ENCODE measurements at regions not wholly inside any gene's neighbourhood (a gene's known extent, or its start where the extent isn't known, plus 50 kb on each side); places are given as distances from the start of the nearest gene placed in this dataset.

GRCh38 chr2:64226611-64227010 lies 82.4 kb upstream of the PELI1 start:
- H3K4me2 ChIP-seq (ENCODE audit: low read length) = no peak overlapping the region

GRCh38 chr2:64227603-64228125 lies 83.4 kb upstream of the PELI1 start:
- Histone ChIP-seq H3K79me2 (replicated peaks; ENCODE audit: insufficient read depth, low read length) (no peaks in the 10 kb centered on the region), H3K36me3 (ENCODE audit: insufficient read depth, low read length) (no peaks in the 10 kb centered on the region), H3K4me3 (ENCODE audit: low read length) (peak overlapping the region; percentile 68), H3K9me2 (ENCODE audit: insufficient read depth, low read length) (no peaks in the 10 kb centered on the region), H3K27me3 (ENCODE audit: insufficient read depth, low read depth, low read length) (no peaks in the 10 kb centered on the region), H3K9ac (ENCODE audit: low read length) (peak overlapping the region; percentile 60), H3K27ac (ENCODE audit: low read length) (peak overlapping the region; percentile 47), H3F3A (ENCODE audit: insufficient read depth, low read length, poor library complexity, severe bottlenecking) (peaks cover 7% of the 10 kb centered on the region), H3K9me3 (ENCODE audit: low read length) (no peaks in the 10 kb centered on the region), H2AFZ (ENCODE audit: low read depth, low read length) (peak overlapping the region; percentile 72), H4K20me1 (ENCODE audit: insufficient read depth) (no peaks in the 10 kb centered on the region), H3K4me2 (ENCODE audit: low read length) (peak overlapping the region; percentile 86)
- no peak for TF ChIP-seq CTCF (IDR thresholded peaks at IDR 0.05; ENCODE audit: poor library complexity, severe bottlenecking)
- no peak for TF ChIP-seq REST (IDR thresholded peaks at IDR 0.05; ENCODE audit: borderline replicate concordance)
- TF ChIP-seq TAF1 (IDR thresholded peaks at IDR 0.05; ENCODE audit: low read depth) = no peak
- no peak for TF ChIP-seq POLR2AphosphoS5 (IDR thresholded peaks at IDR 0.05)
- no peak for TF ChIP-seq EP300 (conservative IDR thresholded peaks at IDR 0.05; ENCODE audit: poor library complexity, severe bottlenecking)
- no peak for TF ChIP-seq EZH2 (IDR thresholded peaks at IDR 0.05; ENCODE audit: borderline replicate concordance, insufficient read depth, low read length, poor library complexity, severe bottlenecking)
- TF ChIP-seq SMC3 (conservative IDR thresholded peaks at IDR 0.05; ENCODE audit: poor library complexity) = no peak

More at GRCh38 chr2:64226611-64227010, 82.4 kb upstream of the PELI1 start:
- no peaks in the 10 kb centered on the region for H3K9me2 ChIP-seq (ENCODE audit: insufficient read depth, low read length)
- H3K4me3 ChIP-seq (ENCODE audit: low read length) = no peak overlapping the region
- H3K36me3 ChIP-seq (ENCODE audit: insufficient read depth, low read length) = no peaks in the 10 kb centered on the region
- no peak overlapping the region for H3K27ac ChIP-seq (ENCODE audit: low read length)
- no peaks in the 10 kb centered on the region for H3K9me3 ChIP-seq (ENCODE audit: low read length)
- no peaks in the 10 kb centered on the region for H3K27me3 ChIP-seq (ENCODE audit: insufficient read depth, low read depth, low read length)
- no peak overlapping the region for H2AFZ ChIP-seq (ENCODE audit: low read depth, low read length)
- peaks cover 7% of the 10 kb centered on the region for H3F3A ChIP-seq (ENCODE audit: insufficient read depth, low read length, poor library complexity, severe bottlenecking)
- TF ChIP-seq POLR2AphosphoS5 (IDR thresholded peaks at IDR 0.05) (no peak), RAD21 (conservative IDR thresholded peaks at IDR 0.05) (no peak), TAF1 (IDR thresholded peaks at IDR 0.05; ENCODE audit: low read depth) (no peak), REST (IDR thresholded peaks at IDR 0.05; ENCODE audit: borderline replicate concordance) (no peak), CTCF (IDR thresholded peaks at IDR 0.05; ENCODE audit: poor library complexity, severe bottlenecking) (no peak), EP300 (conservative IDR thresholded peaks at IDR 0.05; ENCODE audit: poor library complexity, severe bottlenecking) (no peak)
- no peak overlapping the region for H3K9ac ChIP-seq (ENCODE audit: low read length)
- no peaks in the 10 kb centered on the region for H4K20me1 ChIP-seq (ENCODE audit: insufficient read depth)
- no peaks in the 10 kb centered on the region for H3K79me2 ChIP-seq (replicated peaks; ENCODE audit: insufficient read depth, low read length)
